CD4-positive, CD25-positive, alpha-beta regulatory T cell (primary cell): ENCODE measurements at regions not wholly inside any gene's neighbourhood (a gene's known extent, or its start where the extent isn't known, plus 50 kb on each side); places are given as distances from the start of the nearest gene placed in this dataset.

Experiments
- ATAC-seq, 2 donors: fragments of 150-1000 bp; cut with Tn5 transposase; one replicate each; pipeline ENCODE4 v1.10.0; 2021; ENCODE audit warnings: low read depth in 2 of 2, moderate number of reproducible peaks in 2 of 2, moderate library complexity in 1 of 2
- DNase-seq, 3 donors: peaks; one replicate each; pipeline versions ENCODE4 v3.0.0 to v3.0.0-alpha.2; 2012 to 2022; ENCODE audit warnings: mixed read lengths in 1 of 3
- H3K27ac ChIP-seq: one replicate; pipeline ENCODE4 v1.7.0; 2013; ENCODE audit warnings: mild to moderate bottlenecking, low read length; ENCODE audit not compliant: insufficient read depth, poor library complexity, severe bottlenecking
- H3K27me3 ChIP-seq: one replicate; pipeline ENCODE4 v1.7.0; 2013; ENCODE audit warnings: low read length; ENCODE audit not compliant: control insufficient read depth, insufficient read depth
- H3K36me3 ChIP-seq: one replicate; pipeline ENCODE4 v1.7.0; 2013; ENCODE audit warnings: mild to moderate bottlenecking, low read length, moderate library complexity; ENCODE audit not compliant: control insufficient read depth, insufficient read depth
- H3K4me1 ChIP-seq: 2 replicates; pipeline ENCODE4 v1.7.0; 2013; ENCODE audit warnings: mild to moderate bottlenecking, low read length; ENCODE audit not compliant: insufficient read depth, control insufficient read depth, poor library complexity, severe bottlenecking
- H3K4me3 ChIP-seq: one replicate; pipeline ENCODE4 v1.7.0; 2013; ENCODE audit warnings: low read depth, mild to moderate bottlenecking, low read length, moderate library complexity
- H3K9me3 ChIP-seq, 2 experiments: 1 replicate in 1 of 2; 2 replicates in 1 of 2; pipeline ENCODE4 v1.7.0; 2013; ENCODE audit warnings: low read length in 2 of 2, mild to moderate bottlenecking in 1 of 2, moderate library complexity in 1 of 2; ENCODE audit not compliant: control insufficient read depth in 2 of 2
- H3K27ac Mint-ChIP-seq, 3 donors: one replicate each; pipeline ENCODE4 v1.8.0; 2020 to 2022; ENCODE audit warnings: mild to moderate bottlenecking in 3 of 3, mixed read lengths in 3 of 3, moderate library complexity in 2 of 3
- H3K27me3 Mint-ChIP-seq: one replicate; pipeline ENCODE4 v1.8.0; 2022; ENCODE audit warnings: mild to moderate bottlenecking, mixed read lengths
- H3K36me3 Mint-ChIP-seq: one replicate; pipeline ENCODE4 v1.8.0; 2020; ENCODE audit warnings: mixed read lengths
- H3K4me1 Mint-ChIP-seq, 4 donors: one replicate each; pipeline ENCODE4 v1.8.0; 2020 to 2022; ENCODE audit warnings: mixed read lengths in 4 of 4, mild to moderate bottlenecking in 1 of 4
- H3K4me3 Mint-ChIP-seq, 4 donors: one replicate each; pipeline ENCODE4 v1.8.0; 2020 to 2022; ENCODE audit warnings: mild to moderate bottlenecking in 4 of 4, mixed read lengths in 4 of 4, moderate library complexity in 3 of 4
- H3K9me3 Mint-ChIP-seq, 7 donors: one replicate each; pipeline ENCODE4 v1.8.0; 2020 to 2022; ENCODE audit warnings: mixed read lengths in 7 of 7, mild to moderate bottlenecking in 3 of 7, moderate library complexity in 2 of 7

DNA sequence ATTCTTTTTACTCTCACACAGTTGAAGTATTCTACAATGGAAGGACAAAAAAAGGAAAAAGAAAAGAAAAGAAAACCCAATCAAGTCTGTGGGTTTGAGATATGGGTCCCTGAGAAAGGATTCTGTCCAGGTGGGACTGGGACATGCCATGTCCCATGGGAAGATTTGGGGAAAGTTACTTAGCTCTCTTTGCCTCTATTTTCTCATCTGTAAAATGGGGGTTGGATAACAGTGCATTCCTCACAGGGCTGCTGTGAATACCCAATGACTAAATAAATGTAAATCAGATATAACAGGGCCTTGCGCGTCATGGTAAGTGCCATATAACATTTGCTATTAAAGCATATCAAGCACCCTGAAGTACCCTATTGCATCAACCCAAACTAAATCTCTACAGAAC is 105.7 kb downstream of the CPN2 start:
- no peak for ATAC-seq
- H3K9me3 ChIP-seq, result no peaks in the 10 kb centered on the region

DNA sequence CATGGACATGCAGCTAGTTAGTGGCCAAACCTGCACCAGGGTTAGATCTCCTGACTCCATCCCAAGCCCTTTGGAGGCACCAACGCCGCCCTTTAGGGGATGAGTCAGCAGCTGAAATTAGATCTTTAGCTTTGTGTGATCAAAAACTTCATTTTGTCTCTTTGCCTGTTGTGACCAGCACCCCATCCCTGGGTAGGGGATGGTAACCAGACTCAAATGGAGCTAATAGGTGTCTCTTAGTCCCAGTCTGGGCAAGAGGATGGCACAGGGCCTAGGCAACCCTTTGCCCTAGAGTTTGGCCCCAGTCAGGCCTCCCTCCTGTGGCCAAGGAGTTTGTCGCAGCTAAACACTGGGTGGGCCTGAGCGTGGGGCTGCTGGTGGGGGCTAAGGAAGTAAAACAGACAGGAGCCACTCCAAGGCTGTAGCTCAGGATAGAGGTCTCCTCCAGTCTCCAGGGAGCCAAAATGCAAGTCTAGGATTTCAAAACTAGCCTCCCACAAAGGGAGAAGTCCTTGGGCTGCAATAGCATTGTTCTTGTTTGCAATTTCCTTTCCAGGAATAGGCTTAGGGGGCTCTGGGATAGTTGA is 105.1 kb downstream of the CPN2 start:
- Mint-ChIP-seq H3K9me3 (no peaks in the 10 kb centered on the region), H3K27me3 (peaks cover 40% of the 10 kb centered on the region)

More for the DNA sequence above, 105.7 kb downstream of the CPN2 start:
- Mint-ChIP-seq H3K27me3 (peaks cover 45% of the 10 kb centered on the region), H3K4me1 (peaks cover 0 to 2% (median 0%) of the 10 kb centered on the region in 4 donors), H3K27ac (no peak overlapping the region), H3K4me3 (no peak overlapping the region), H3K36me3 (no peaks in the 10 kb centered on the region), H3K9me3 (peaks cover 0 to 2% (median 0%) of the 10 kb centered on the region in 7 donors)
- peaks cover 5% of the 10 kb centered on the region for H3K27me3 ChIP-seq
- no peaks in the 10 kb centered on the region for H3K4me1 ChIP-seq
- DNase-seq, result no peak
- no peak overlapping the region for H3K4me3 ChIP-seq
- no peaks in the 10 kb centered on the region for H3K36me3 ChIP-seq
- H3K27ac ChIP-seq, result no peak overlapping the region

DNA sequence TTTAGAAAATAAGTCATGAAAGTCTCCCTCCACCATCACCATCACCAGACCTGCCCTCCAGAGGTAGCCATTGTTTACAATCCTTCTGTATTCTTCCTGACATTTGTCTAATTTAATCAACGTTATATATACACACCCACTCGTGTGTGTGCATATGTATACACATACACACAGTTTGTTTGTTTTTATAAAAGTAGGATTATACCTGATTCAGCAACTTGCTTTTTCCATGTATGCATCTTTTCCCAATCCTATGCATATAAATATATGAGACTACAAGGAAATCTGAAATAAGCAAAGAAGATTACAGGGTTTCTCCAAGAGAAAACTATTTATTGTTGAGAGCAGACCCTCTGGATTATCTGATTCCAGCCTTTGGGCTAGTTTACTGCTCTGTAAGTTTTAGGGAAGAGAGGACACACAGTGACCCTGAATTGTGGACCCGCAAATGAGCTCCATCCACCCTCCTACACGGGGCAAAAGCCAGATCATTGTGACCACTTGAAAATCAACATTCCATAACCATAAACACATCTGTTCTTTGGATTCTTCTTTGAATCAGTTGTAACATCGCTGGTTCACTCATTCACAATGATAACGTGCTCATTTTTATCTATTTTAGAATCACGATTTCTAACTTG is 104.3 kb downstream of the CPN2 start:
- Histone ChIP-seq H3K4me3 (no peak overlapping the region), H3K9me3 (no peaks in the 10 kb centered on the region), H3K4me1 (no peaks in the 10 kb centered on the region), H3K27ac (no peak overlapping the region), H3K36me3 (no peaks in the 10 kb centered on the region), H3K27me3 (peaks cover 5% of the 10 kb centered on the region)
- Mint-ChIP-seq H3K4me1 (peaks cover 0 to 2% (median under 1%) of the 10 kb centered on the region in 4 donors), H3K4me3 (no peak overlapping the region), H3K27ac (no peak overlapping the region), H3K9me3 (no peaks in the 10 kb centered on the region), H3K27me3 (peaks cover 35% of the 10 kb centered on the region), H3K36me3 (no peaks in the 10 kb centered on the region)
- ATAC-seq, result no peak
- no peak for DNase-seq

More for the DNA sequence above, 105.1 kb downstream of the CPN2 start:
- H3K4me1 Mint-ChIP-seq, result peaks cover 0 to 2% (median 0%) of the 10 kb centered on the region in 4 donors
- Histone ChIP-seq H3K4me1 (no peaks in the 10 kb centered on the region), H3K9me3 (no peaks in the 10 kb centered on the region), H3K36me3 (no peaks in the 10 kb centered on the region), H3K27ac (no peak overlapping the region), H3K27me3 (peaks cover 5% of the 10 kb centered on the region), H3K4me3 (no peak overlapping the region)
- DNase-seq (no peak), ATAC-seq (no peak)
- no peaks in the 10 kb centered on the region for H3K36me3 Mint-ChIP-seq
- H3K4me3 Mint-ChIP-seq, result no peak overlapping the region
- no peak overlapping the region for H3K27ac Mint-ChIP-seq

DNA sequence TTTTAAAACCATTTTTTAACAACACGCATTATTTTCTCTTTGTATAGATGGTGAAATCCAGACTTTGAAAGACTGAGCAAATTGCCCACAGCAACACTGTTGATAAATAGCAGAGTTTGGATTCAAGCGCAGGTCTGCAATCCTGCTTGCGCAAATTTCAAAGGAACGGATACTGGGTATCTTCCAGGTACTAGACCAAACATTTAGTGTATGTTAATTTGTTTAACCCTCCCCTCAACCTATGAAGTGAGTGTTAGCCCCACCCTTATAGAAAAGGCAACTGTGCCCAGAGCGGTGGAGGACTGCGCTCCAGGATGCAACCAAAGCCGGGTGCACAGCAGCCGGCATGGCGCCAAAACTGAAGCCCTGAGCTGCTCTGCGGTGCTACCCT is 103.8 kb downstream of the CPN2 start:
- H3K36me3 ChIP-seq, result no peaks in the 10 kb centered on the region
- H3K4me3 ChIP-seq, result no peak overlapping the region
- no peak for DNase-seq
- Mint-ChIP-seq H3K9me3 (no peaks in the 10 kb centered on the region), H3K36me3 (no peaks in the 10 kb centered on the region), H3K27me3 (peaks cover 30% of the 10 kb centered on the region), H3K27ac (no peak overlapping the region), H3K4me1 (peaks cover 0 to 4% (median 1%) of the 10 kb centered on the region in 4 donors), H3K4me3 (no peak overlapping the region)
- no peak overlapping the region for H3K27ac ChIP-seq
- ATAC-seq, result no peak
- H3K4me1 ChIP-seq, result no peaks in the 10 kb centered on the region
- H3K27me3 ChIP-seq, result peaks cover 4% of the 10 kb centered on the region
- no peaks in the 10 kb centered on the region for H3K9me3 ChIP-seq

DNA sequence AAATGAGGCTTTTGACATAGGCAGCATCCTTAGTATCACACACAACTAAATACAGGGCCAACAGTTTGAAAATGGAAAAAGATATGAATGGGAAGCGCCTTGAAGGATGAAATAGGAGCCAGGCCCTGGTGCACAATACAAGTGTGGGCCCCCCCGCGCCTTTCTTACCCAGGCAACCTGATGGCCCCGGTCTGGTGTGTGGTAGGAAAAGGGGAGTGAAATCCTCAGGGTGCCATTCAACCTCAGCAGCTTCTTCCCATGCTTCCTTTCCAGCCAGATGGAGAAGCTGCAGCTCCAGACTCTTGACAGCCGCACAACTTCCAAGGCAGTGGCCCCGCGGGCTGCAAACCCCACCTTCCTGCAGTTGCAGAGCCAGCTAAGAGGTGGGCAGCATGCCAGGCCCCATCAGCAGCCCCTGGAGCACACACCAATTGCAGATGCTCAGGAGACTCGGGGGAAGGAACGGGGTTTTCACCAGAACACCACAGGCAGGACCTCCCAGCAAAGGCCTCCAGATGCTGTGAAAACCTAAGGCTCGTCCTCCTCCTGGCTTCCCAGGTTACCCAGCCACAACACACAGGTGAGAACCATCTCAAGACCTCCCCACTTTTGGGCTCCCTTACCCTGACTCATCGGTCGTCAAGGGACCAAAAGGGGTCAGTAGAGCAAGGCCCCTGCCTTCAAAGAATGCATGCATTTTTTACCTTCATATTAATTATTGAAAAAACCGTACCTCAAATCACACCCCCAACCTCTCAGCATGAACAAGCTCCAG is 101.6 kb downstream of the CPN2 start:
- peaks cover 3 to 18% (median 6%) of the 10 kb centered on the region in 4 donors for H3K4me1 Mint-ChIP-seq
- H3K27me3 ChIP-seq, result peaks cover 2% of the 10 kb centered on the region
- H3K36me3 Mint-ChIP-seq, result no peaks in the 10 kb centered on the region
- H3K27ac ChIP-seq, result no peak overlapping the region
- no peaks in the 10 kb centered on the region for H3K36me3 ChIP-seq
- H3K4me3 ChIP-seq, result no peak overlapping the region
- no peaks in the 10 kb centered on the region for H3K9me3 Mint-ChIP-seq
- H3K4me1 ChIP-seq, result no peaks in the 10 kb centered on the region
- no peak for DNase-seq
- H3K27me3 Mint-ChIP-seq, result peaks cover 15% of the 10 kb centered on the region
- no peak overlapping the region for H3K27ac Mint-ChIP-seq
- no peak overlapping the region for H3K4me3 Mint-ChIP-seq
- no peak for ATAC-seq
- H3K9me3 ChIP-seq, result no peaks in the 10 kb centered on the region

DNA sequence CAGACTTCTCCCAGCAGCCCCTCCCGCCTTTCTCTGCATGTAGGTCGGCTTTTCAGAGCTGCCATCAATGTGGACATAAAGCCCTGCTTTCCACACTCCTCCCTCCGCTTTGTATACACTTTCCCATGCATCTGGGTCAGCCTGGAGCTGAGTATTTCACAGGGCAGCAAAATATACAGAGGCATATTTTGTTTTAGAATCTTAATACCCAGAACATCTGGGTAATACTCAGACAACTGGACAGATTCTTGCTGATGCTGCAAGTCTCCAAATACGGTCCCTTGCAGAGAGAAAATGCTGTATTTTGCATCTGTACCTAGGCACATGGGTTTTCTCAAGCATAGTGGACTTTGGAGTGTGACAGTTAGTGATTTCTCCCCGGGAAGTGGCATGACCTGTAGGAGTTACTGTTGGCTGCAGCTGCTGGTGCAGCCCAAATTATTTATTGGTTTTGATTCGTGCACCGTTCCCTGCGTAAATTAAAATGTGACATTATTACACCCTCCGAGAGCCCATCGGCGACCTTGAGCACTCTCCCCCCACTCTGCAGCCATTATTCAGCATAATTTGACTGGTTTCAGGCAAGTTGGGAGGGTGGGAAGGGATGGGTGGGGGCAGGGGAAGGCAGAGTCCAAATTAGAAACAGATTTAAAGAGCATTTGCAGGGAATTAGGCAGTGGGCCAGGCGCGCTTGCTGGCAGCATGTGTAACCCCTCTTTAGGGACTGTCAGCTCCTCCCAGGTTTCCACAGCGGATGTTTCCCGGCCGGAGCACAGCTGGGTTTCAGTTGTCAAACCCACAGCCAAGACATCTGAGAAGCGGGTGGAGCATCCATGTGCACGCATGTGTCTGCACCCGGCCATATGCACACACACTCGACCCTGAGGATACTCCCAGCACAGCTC is 100.8 kb downstream of the CPN2 start:
- Mint-ChIP-seq H3K4me3 (no peak overlapping the region), H3K36me3 (no peaks in the 10 kb centered on the region), H3K27ac (no peak overlapping the region), H3K27me3 (peaks cover 11% of the 10 kb centered on the region), H3K9me3 (no peaks in the 10 kb centered on the region), H3K4me1 (peaks cover 4 to 25% (median 9%) of the 10 kb centered on the region in 4 donors)
- DNase-seq (no peak), ATAC-seq (no peak)
- Histone ChIP-seq H3K9me3 (no peaks in the 10 kb centered on the region), H3K4me3 (no peak overlapping the region), H3K27ac (no peak overlapping the region), H3K36me3 (no peaks in the 10 kb centered on the region), H3K4me1 (peaks cover 4% of the 10 kb centered on the region), H3K27me3 (peaks cover 2% of the 10 kb centered on the region)

DNA sequence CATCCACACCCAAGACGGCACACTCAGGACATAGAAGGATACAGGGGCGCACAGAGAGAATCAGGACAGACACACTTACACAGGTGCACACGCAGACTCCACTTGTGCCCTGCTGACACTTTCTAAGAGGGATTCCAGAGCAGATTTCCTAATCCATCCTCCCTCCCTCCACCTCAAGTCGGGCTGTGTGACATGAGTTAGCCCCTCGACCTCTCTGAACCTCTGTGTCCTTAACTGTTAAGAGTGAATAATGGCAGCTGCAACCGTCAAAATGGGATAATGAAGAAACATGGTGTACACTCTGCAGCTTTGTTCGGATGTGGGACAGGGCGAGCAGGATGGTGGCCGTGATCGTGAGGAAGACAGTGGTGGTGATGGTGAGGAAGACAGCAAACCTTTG is 100.1 kb downstream of the CPN2 start:
- H3K4me1 Mint-ChIP-seq, result peaks cover 4 to 31% (median 15%) of the 10 kb centered on the region in 4 donors
- ATAC-seq, result no peak

More for the DNA sequence above, 100.1 kb downstream of the CPN2 start:
- H3K27me3 Mint-ChIP-seq, result peaks cover 9% of the 10 kb centered on the region
- DNase-seq, result no peak
- Histone ChIP-seq H3K36me3 (no peaks in the 10 kb centered on the region), H3K4me1 (peaks cover 11% of the 10 kb centered on the region), H3K9me3 (no peaks in the 10 kb centered on the region), H3K4me3 (no peak overlapping the region), H3K27me3 (peaks cover 2% of the 10 kb centered on the region), H3K27ac (no peak overlapping the region)
- no peak overlapping the region for H3K4me3 Mint-ChIP-seq
- H3K36me3 Mint-ChIP-seq, result no peaks in the 10 kb centered on the region
- no peaks in the 10 kb centered on the region for H3K9me3 Mint-ChIP-seq
- H3K27ac Mint-ChIP-seq, result no peak overlapping the region
